ENCODE measurements at regions not wholly inside any gene's neighbourhood (a gene's known extent, or its start where the extent isn't known, plus 50 kb on each side); places are given as distances from the start of the nearest gene placed in this dataset.

DNA sequence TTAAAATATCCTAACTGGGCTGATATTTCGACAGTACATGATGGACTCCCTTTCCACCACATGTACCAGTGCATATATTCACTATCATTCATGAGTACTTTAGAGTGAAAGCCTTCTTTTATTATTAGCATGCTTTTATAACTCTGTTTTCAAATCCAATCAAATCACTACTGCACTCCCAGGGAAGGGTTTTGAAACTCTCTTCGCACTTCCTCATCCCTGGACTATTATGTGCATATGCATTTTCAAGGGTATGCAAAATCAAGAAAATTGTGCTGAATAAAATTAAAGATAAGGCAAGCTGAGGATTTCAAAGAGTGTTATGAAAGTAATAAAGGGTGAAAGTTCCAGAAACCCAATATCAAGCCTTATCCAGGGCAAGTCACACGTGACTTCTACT lies 411.4 kb upstream of the PDZRN3 start:
- Histone ChIP-seq H3K27ac (no peak overlapping the region), H3K27me3 (no peaks in the 10 kb centered on the region), H3K36me3 (no peaks in the 10 kb centered on the region), H3K4me1 (no peaks in the 10 kb centered on the region), H3K9me3 (no peaks in the 10 kb centered on the region), H3K4me3 (no peak overlapping the region)
- TF ChIP-seq POLR2A (IDR thresholded peaks at IDR 0.05) = no peak
- TF ChIP-seq, protein P1, sequence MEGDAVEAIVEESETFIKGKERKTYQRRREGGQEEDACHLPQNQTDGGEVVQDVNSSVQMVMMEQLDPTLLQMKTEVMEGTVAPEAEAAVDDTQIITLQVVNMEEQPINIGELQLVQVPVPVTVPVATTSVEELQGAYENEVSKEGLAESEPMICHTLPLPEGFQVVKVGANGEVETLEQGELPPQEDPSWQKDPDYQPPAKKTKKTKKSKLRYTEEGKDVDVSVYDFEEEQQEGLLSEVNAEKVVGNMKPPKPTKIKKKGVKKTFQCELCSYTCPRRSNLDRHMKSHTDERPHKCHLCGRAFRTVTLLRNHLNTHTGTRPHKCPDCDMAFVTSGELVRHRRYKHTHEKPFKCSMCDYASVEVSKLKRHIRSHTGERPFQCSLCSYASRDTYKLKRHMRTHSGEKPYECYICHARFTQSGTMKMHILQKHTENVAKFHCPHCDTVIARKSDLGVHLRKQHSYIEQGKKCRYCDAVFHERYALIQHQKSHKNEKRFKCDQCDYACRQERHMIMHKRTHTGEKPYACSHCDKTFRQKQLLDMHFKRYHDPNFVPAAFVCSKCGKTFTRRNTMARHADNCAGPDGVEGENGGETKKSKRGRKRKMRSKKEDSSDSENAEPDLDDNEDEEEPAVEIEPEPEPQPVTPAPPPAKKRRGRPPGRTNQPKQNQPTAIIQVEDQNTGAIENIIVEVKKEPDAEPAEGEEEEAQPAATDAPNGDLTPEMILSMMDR (IDR thresholded peaks at IDR 0.05) = no peak
- no peak for DNase-seq

DNA sequence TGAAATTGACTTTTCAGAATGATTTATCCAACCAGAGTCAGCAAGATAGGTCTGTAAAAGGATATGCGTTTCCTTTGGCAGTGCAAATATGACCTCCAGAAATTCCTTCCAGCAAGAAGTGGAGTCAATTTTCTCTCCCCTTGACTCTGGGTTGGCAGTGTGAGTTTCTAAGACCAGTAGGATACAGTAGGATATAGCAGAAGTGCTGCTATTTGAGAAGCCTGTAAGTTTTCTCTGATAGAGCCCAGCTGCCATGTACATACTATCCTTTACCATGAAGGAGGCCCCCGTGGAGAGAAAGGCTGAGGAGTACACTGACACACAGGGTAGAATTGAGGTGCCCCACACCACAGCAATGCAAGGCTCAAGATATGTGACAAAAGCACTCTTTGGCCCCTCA lies 409.1 kb upstream of the PDZRN3 start:
- Histone ChIP-seq H3K27ac (no peak overlapping the region), H3K36me3 (no peaks in the 10 kb centered on the region), H3K27me3 (no peaks in the 10 kb centered on the region), H3K4me3 (no peak overlapping the region), H3K9me3 (no peaks in the 10 kb centered on the region), H3K4me1 (no peaks in the 10 kb centered on the region)
- TF ChIP-seq, protein P1 (IDR thresholded peaks at IDR 0.05) = no peak
- no peak for TF ChIP-seq POLR2A (IDR thresholded peaks at IDR 0.05)
- no peak for DNase-seq

DNA sequence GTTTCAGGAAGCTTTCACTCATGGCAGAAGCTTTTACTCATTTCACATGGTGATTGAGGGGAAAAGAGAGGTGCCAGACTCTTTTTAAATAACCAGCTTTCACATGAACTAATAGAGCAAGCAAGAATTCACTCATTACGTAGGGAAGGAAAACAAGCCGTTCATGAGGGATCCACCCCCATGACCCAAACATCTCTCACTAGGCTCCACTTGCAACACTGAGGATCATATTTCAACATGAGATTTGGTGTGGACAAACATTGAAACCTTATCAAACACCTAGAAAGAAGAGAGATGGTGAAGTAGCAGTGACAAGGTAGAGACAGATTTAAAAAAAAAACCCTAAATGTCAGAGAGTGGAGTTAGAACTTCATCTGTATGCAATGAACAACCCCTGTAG lies 408.6 kb upstream of the PDZRN3 start:
- no peak overlapping the region for H3K27ac ChIP-seq
- DNase-seq = no peak
- H3K27me3 ChIP-seq = no peaks in the 10 kb centered on the region
- H3K4me1 ChIP-seq = no peaks in the 10 kb centered on the region
- TF ChIP-seq, protein P1 (IDR thresholded peaks at IDR 0.05) = no peak
- TF ChIP-seq POLR2A (IDR thresholded peaks at IDR 0.05) = no peak
- H3K36me3 ChIP-seq = no peaks in the 10 kb centered on the region
- H3K9me3 ChIP-seq = no peaks in the 10 kb centered on the region
- H3K4me3 ChIP-seq = no peak overlapping the region

DNA sequence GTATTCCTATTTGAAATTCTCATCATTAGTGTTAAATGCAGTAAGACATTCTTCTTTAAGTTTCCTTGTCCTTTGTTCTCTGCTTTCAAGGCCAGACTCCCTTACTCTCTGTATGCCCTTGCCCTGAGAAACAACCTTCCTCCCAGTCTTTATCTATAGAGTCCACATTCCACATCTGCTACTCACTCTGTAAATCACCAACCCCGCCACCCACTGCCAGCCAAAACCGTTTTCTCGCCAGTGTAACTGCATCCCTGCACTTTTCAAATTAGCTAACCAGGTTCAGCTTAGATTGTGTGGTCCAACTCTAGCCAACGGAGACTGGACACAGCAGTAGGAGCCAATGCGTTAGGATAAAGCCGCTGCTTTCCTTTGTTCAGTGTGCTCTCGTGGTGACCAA lies 402.4 kb upstream of the PDZRN3 start:
- no peak for DNase-seq
- H3K27me3 ChIP-seq = no peaks in the 10 kb centered on the region
- no peak for TF ChIP-seq POLR2A (IDR thresholded peaks at IDR 0.05)
- TF ChIP-seq, protein P1 (IDR thresholded peaks at IDR 0.05) = no peak

DNA sequence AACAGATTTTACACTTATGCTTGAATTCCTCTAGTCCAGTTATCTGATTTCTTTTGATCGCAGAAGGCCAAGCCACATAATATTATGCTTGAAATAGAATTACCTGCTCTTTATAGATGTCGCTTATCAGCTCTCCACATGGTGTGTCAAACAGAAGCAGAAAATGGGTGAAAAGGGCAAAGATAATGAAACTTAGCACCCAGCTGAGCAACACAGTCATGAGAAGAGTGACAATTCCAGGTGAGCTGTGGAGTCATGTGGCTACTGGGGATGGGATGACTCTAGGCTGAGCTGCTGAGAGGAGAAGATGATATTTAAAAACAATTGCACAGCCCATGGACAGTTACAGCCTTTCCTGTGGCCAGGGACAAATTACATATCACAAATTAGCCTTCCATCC lies 398.7 kb upstream of the PDZRN3 start:
- Histone ChIP-seq H3K9me3 (no peaks in the 10 kb centered on the region), H3K36me3 (no peaks in the 10 kb centered on the region), H3K4me3 (no peak overlapping the region), H3K4me1 (no peaks in the 10 kb centered on the region), H3K27me3 (no peaks in the 10 kb centered on the region), H3K27ac (no peak overlapping the region)
- TF ChIP-seq, protein P1 (IDR thresholded peaks at IDR 0.05) = no peak
- no peak for TF ChIP-seq POLR2A (IDR thresholded peaks at IDR 0.05)
- no peak for DNase-seq

More for the DNA sequence above, 402.4 kb upstream of the PDZRN3 start:
- no peak overlapping the region for H3K27ac ChIP-seq
- H3K9me3 ChIP-seq = no peaks in the 10 kb centered on the region
- H3K4me1 ChIP-seq = no peaks in the 10 kb centered on the region
- H3K36me3 ChIP-seq = no peaks in the 10 kb centered on the region
- no peak overlapping the region for H3K4me3 ChIP-seq

DNA sequence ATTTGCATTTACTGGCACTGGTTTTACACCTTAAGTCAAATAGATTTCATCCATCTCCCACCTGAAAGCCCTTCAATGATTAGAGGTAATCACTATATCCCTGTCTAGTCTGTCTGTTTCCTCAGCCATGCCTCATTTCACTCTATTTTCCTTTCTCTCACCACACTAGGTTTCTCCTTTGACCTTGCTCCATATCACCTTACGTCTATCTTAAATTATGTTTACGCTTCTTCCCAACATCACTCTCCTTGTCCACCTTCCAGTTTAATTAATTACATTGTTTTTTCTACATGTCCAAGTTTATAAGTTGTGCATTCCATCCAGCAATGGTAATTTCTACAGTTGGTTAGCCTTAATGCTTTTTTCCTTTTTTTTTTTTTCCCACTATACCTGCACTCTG lies 396.7 kb upstream of the PDZRN3 start:
- TF ChIP-seq POLR2A (IDR thresholded peaks at IDR 0.05) = no peak
- TF ChIP-seq, protein P1 (IDR thresholded peaks at IDR 0.05) = no peak
- no peaks in the 10 kb centered on the region for H3K4me1 ChIP-seq
- H3K27me3 ChIP-seq = no peaks in the 10 kb centered on the region
- DNase-seq = no peak
- H3K36me3 ChIP-seq = no peaks in the 10 kb centered on the region
- no peak overlapping the region for H3K27ac ChIP-seq
- H3K9me3 ChIP-seq = no peaks in the 10 kb centered on the region
- H3K4me3 ChIP-seq = no peak overlapping the region

Data from Peyer's patch (tissue), 4 donors.